Muscle of leg (tissue), 3 donors: ENCODE measurements at regions not wholly inside any gene's neighbourhood (a gene's known extent, or its start where the extent isn't known, plus 50 kb on each side); places are given as distances from the start of the nearest gene placed in this dataset.
A peak's percentile ranks its signal among the peaks of the same experiment; 100 is the strongest.
"Not testable (repeated sequence)": the region's sequence is repeated elsewhere in the genome, so short reads cannot be mapped to it uniquely, and the experiment has no call there.

Experiments used
- DNase-seq: peaks from one replicate; pipeline ENCODE4 v3.0.0; 2013
- H3K27ac ChIP-seq: one replicate; pipeline ENCODE4 v1.5.1; 2013; ENCODE audit warnings: mild to moderate bottlenecking, low read length, control low read depth
- H3K27me3 ChIP-seq: one replicate; pipeline ENCODE4 v1.6.1; 2013; ENCODE audit warnings: low read length; ENCODE audit not compliant: control insufficient read depth, insufficient read depth
- H3K36me3 ChIP-seq: one replicate; pipeline ENCODE4 v1.6.1; 2013; ENCODE audit warnings: low read length; ENCODE audit not compliant: control insufficient read depth, insufficient read depth
- H3K4me1 ChIP-seq: one replicate; pipeline ENCODE4 v1.6.1; 2013; ENCODE audit warnings: low read length; ENCODE audit not compliant: control insufficient read depth, insufficient read depth
- H3K4me3 ChIP-seq: one replicate; pipeline ENCODE4 v1.5.1; 2013; ENCODE audit warnings: low read length, control low read depth
- H3K9me3 ChIP-seq: replicated peaks from 2 replicates; pipeline ENCODE4 v1.6.1; 2013; ENCODE audit warnings: low read depth, low read length; ENCODE audit not compliant: control insufficient read depth
- WGBS: methylation state at CpG from one replicate; pipeline ENCODE4 v1.1.5; 2013; ENCODE audit warnings: missing lambda C conversion rate; ENCODE audit not compliant: insufficient coverage; 5-methylcytosine and 5-hydroxymethylcytosine counted together

DNA sequence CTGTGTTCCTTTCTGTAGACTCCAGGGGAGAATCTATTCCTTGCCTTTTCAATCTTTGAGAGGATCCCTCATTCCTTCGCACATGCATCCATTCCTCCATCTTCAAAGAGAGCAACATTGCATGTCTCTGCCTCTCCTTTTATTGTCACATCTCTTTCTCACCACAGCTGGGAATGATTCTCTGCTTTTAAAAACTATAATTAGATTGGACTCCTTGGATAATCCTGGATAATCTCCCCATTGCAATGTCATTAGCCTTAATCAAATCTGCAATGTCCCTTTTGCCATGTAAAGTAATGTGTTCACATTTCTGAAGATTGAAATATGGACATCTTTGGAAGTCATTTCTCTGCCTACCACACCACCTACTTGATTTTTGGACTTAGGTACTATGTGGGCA lies 750.1 kb downstream of the COL12A1 start:
- no CpG with 5 or more reads among the region's 1 CpG for WGBS
- no peaks in the 10 kb centered on the region for H3K36me3 ChIP-seq
- H3K27ac ChIP-seq = no peak overlapping the region
- no peaks in the 10 kb centered on the region for H3K9me3 ChIP-seq
- no peaks in the 10 kb centered on the region for H3K27me3 ChIP-seq
- no peaks in the 10 kb centered on the region for H3K4me1 ChIP-seq
- DNase-seq = no peak
- H3K4me3 ChIP-seq = no peak overlapping the region

- Histone ChIP-seq H3K4me3 (no peak overlapping the region), H3K9me3 (no peaks in the 10 kb centered on the region), H3K36me3 (no peaks in the 10 kb centered on the region), H3K27me3 (no peaks in the 10 kb centered on the region), H3K27ac (no peak overlapping the region), H3K4me1 (no peaks in the 10 kb centered on the region)
- 64% methylated on average over 3 of the region's 5 CpGs for WGBS
- DNase-seq = no peak
Observed at GRCh38 chr6:74451953-74452352, 753.9 kb downstream of the COL12A1 start.

DNA sequence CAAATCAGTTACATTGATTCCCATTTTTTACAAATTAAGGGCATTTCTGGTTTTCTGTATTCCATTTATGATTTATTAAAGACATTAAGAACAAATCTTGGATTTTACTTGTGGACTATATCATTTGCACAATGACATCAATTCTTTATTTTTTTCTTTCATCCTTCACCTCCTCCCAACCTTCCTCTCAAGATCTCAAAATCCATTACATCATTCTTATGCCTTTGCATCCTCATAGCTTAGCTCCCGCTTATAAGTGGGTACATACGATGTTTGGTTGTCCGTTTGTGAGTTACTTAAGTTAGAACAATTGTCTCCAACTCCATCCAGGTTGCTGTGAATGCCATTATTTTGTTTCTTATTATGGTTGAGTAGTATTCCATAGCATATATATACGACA lies 752.8 kb downstream of the CD109 start:
- Histone ChIP-seq H3K27me3 (no peaks in the 10 kb centered on the region), H3K36me3 (no peaks in the 10 kb centered on the region), H3K9me3 (no peaks in the 10 kb centered on the region), H3K4me3 (no peak overlapping the region), H3K27ac (no peak overlapping the region), H3K4me1 (no peaks in the 10 kb centered on the region)
- DNase-seq = no peak
- WGBS = no CpG with 5 or more reads among the region's 4 CpGs

- DNase-seq = no peak
- no peak overlapping the region for H3K4me3 ChIP-seq
Observed at GRCh38 chr6:74447013-74447412, 751.0 kb downstream of the CD109 start.

DNA sequence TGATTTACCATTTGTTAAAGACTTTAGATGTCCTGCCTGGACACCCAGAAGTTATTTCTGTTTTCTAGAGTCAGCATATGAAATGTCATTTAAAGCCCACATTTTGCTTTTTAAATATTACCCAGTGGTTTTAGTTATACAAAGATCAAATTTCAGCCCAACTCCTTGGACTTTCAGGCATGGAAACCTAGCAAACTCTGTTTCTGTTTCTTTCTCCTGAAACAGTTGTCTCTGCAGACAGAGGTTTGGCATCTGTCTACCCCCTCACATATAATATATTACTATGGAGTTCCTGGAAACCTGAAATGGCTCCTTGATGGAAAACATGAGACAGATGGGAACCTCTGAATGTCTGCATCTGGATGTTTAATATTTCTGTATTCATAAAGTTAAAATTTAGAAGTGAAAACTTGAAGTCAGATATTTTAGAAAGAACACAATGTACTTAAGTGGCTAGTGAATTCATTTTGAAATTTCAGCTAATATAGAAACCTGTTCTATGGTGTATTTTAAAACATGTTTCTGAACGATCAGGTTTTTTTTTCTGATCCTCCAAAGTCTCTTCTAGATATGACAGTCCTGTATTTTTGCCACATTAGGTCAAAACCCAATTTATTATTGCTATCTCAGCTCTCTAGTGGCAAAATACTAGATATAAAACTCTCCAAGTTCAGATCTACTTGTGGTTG lies 743.3 kb downstream of the CD109 start:
- Histone ChIP-seq H3K9me3 (no peaks in the 10 kb centered on the region), H3K4me1 (no peaks in the 10 kb centered on the region), H3K36me3 (no peaks in the 10 kb centered on the region), H3K27me3 (no peaks in the 10 kb centered on the region), H3K4me3 (no peak overlapping the region), H3K27ac (peak overlapping the region; percentile 63)
- no CpG with 5 or more reads among the region's 1 CpG for WGBS
- peak; percentile 87 for DNase-seq

More at GRCh38 chr6:74447013-74447412, 751.0 kb downstream of the CD109 start:
- no peaks in the 10 kb centered on the region for H3K27me3 ChIP-seq
- no peaks in the 10 kb centered on the region for H3K4me1 ChIP-seq
- H3K36me3 ChIP-seq = no peaks in the 10 kb centered on the region
- no peaks in the 10 kb centered on the region for H3K9me3 ChIP-seq
- no peak overlapping the region for H3K27ac ChIP-seq
- WGBS = no CpG with 5 or more reads among the region's 5 CpGs

- not testable (repeated sequence) for H3K4me3 ChIP-seq, H3K27ac ChIP-seq, H3K4me1 ChIP-seq, H3K36me3 ChIP-seq, H3K27me3 ChIP-seq, DNase-seq, H3K9me3 ChIP-seq
- no CpG with 5 or more reads among the region's 1 CpG for WGBS
Observed at GRCh38 chr6:74438395-74438794, 742.4 kb downstream of the CD109 start.

DNA sequence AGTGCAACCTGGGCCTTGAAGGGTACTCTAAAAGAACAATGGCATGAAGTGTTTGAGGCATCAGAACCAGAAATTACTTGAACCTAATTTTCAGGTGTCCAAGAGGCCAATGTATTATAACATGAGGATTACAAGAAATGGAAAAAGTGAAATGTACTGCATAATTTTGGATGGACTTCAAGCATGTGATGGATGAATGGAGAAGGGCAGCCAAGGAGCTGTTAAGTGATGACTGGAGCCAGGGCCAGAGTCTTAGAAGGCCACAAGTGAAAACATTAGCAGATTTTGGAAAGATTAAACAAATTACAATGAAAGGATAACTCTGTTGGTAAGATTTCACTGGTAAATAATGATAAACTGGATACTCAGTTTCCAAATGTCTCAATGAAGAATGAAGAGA lies 738.2 kb downstream of the CD109 start:
- Histone ChIP-seq H3K9me3 (no peaks in the 10 kb centered on the region), H3K27ac (no peak overlapping the region), H3K4me1 (no peaks in the 10 kb centered on the region), H3K27me3 (no peaks in the 10 kb centered on the region), H3K4me3 (no peak overlapping the region), H3K36me3 (no peaks in the 10 kb centered on the region)
- DNase-seq = peak; percentile 88

GRCh38 chr6:74431873-74432580 lies 736.0 kb downstream of the CD109 start:
- WGBS = no CpG with 5 or more reads among the region's 3 CpGs
- Histone ChIP-seq H3K4me3 (no peak overlapping the region), H3K9me3 (no peaks in the 10 kb centered on the region), H3K36me3 (no peaks in the 10 kb centered on the region), H3K4me1 (no peaks in the 10 kb centered on the region), H3K27me3 (no peaks in the 10 kb centered on the region), H3K27ac (no peak overlapping the region)
- peak; percentile 69 for DNase-seq

DNA sequence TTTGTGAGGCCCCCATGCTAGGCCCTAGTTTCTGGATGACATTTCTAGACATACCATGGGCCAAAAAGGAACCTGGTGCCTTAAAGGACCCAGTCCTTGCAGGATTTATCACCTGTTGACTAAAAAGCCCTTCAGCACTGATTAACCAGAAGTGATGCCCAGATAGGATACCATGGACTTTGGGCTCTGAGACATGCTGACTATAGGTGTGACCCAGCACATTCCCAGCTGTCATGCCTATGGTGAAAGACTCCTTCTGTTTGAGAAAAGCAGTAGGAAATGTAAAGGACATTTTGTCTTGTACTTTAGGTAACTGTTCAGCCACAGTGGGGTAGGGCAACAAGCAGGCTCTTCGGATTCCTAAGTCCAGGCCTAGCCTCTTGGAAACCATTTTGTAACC lies 724.2 kb downstream of the CD109 start:
- Histone ChIP-seq H3K4me1 (no peaks in the 10 kb centered on the region), H3K9me3 (no peaks in the 10 kb centered on the region), H3K36me3 (no peaks in the 10 kb centered on the region), H3K27ac (no peak overlapping the region), H3K27me3 (no peaks in the 10 kb centered on the region), H3K4me3 (no peak overlapping the region)
- WGBS = 100% methylated on average over 1 of the region's 1 CpG
- no peak for DNase-seq

DNA sequence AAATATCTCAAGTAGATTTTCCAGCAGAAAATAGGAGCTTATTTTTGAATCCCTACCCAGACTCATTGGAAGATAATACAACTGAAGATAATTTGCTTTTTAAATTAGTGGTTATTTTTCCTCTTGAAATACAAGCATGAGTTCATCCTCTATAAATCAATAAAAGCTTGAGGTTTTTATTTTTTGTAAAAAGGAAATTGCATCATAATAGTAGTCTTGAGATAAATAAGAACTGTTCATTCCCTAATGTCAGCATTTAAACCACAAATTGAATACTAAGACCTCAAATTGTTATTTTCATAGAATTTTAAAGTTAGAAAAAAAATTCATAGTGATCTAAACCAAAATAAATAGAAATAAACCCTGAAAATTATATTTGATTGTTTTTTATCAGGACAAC lies 719.1 kb downstream of the CD109 start:
- DNase-seq = no peak
- Histone ChIP-seq H3K36me3 (no peaks in the 10 kb centered on the region), H3K4me3 (no peak overlapping the region), H3K27ac (no peak overlapping the region), H3K27me3 (no peaks in the 10 kb centered on the region), H3K9me3 (no peaks in the 10 kb centered on the region), H3K4me1 (no peaks in the 10 kb centered on the region)
